Peyer's patch (tissue), 4 donors: ENCODE measurements at regions not wholly inside any gene's neighbourhood (a gene's known extent, or its start where the extent isn't known, plus 50 kb on each side); places are given as distances from the start of the nearest gene placed in this dataset.
A peak's percentile ranks its signal among the peaks of the same experiment; 100 is the strongest.

Source experiments
- DNase-seq, 3 donors: peaks; one replicate each; pipeline ENCODE4 v3.0.0-alpha.2; 2017 to 2019
- H3K27ac ChIP-seq, 4 donors: fragments of 200-600 bp; sonication (generic); one replicate each; pipeline ENCODE4 v1.5.1; 2016 to 2019
- H3K27me3 ChIP-seq, 2 donors: fragments of 200-600 bp; sonication (generic); one replicate each; pipeline ENCODE4 v1.5.1; 2019
- H3K36me3 ChIP-seq, 3 donors: fragments of 200-600 bp; sonication (generic); one replicate each; pipeline ENCODE4 v1.5.1; 2016 to 2019
- H3K4me1 ChIP-seq, 4 donors: fragments of 200-600 bp; sonication (generic); one replicate each; pipeline ENCODE4 v1.5.1; 2016 to 2019
- H3K4me3 ChIP-seq, 4 donors: fragments of 200-600 bp; sonication (generic); 1 replicate in 3 of 4; 2 replicates in 1 of 4; pipeline ENCODE4 v1.5.1; 2016 to 2019; ENCODE audit warnings: mild to moderate bottlenecking in 1 of 4
- H3K9me3 ChIP-seq, 4 donors: fragments of 200-600 bp; sonication (generic); one replicate each; pipeline ENCODE4 v1.5.1; 2016 to 2019; ENCODE audit warnings: mild to moderate bottlenecking in 1 of 4
- POLR2A ChIP-seq, 2 donors: fragments of 450-650 bp; IDR thresholded peaks; one replicate each; pipeline ENCODE4 v1.5.1; 2017; ENCODE audit warnings: antibody characterized with exemption in 2 of 2, mild to moderate bottlenecking in 2 of 2, moderate library complexity in 2 of 2
- TF ChIP-seq, protein P1 (sequence below), 6 experiments: fragments of 450-650 bp in 4 of 6; fragments of 200-600 bp in 2 of 6; sonication (generic) in 1 of 6; IDR thresholded peaks; one replicate each; pipeline ENCODE4 v1.5.1; 2017 to 2019; ENCODE audit warnings: antibody characterized with exemption in 6 of 6, mild to moderate bottlenecking in 3 of 6, moderate library complexity in 1 of 6

DNA sequence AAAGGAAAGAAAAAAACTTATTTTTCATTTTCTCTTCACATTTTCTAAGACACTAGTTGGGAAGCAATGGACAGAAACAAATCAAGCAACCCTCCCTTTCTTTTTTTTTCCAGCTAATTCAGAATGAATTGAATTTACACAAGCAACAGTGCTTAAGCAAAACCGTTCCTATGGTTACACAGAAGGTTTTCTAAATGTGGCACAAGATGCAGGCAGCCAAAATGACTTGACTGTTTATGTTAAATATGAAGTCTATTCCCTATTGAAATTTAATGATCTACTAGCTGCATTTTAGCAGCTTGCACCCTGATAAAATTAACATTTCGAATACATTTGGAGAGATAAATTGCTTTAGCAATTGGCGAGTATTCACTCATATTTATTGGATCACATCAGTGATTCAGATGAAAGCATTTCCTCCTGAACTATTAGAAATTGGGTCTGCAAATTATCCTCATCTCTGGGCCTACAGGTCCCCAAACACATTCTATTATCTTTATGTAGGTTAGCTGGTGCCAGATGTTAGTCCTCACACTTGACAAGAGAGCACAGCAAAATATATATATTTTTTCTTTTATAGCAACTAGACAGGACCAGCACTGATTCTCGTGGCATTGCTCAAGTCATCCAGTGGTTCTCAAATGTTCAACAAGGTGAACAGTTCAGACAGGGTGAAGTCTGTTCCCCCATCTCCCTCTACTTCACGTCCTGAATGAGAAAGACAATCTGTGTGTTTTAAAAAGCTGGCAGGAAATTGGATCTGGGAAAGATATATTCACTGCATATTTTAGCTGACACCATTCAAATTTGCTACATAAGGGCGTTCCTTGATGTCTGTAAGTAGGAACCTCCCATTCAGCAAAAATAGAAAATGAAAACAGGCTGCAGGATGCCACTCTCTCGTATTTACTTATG, 463.6 kb upstream of the KCNMB2 start:
- Histone ChIP-seq H3K9me3 (no peaks in the 10 kb centered on the region), H3K27me3 (no peaks in the 10 kb centered on the region), H3K27ac (no peak overlapping the region), H3K4me3 (no peak overlapping the region), H3K36me3 (no peaks in the 10 kb centered on the region), H3K4me1 (no peaks in the 10 kb centered on the region)
- DNase-seq, result no peak
- TF ChIP-seq POLR2A (IDR thresholded peaks at IDR 0.05), result no peak
- TF ChIP-seq, protein P1, sequence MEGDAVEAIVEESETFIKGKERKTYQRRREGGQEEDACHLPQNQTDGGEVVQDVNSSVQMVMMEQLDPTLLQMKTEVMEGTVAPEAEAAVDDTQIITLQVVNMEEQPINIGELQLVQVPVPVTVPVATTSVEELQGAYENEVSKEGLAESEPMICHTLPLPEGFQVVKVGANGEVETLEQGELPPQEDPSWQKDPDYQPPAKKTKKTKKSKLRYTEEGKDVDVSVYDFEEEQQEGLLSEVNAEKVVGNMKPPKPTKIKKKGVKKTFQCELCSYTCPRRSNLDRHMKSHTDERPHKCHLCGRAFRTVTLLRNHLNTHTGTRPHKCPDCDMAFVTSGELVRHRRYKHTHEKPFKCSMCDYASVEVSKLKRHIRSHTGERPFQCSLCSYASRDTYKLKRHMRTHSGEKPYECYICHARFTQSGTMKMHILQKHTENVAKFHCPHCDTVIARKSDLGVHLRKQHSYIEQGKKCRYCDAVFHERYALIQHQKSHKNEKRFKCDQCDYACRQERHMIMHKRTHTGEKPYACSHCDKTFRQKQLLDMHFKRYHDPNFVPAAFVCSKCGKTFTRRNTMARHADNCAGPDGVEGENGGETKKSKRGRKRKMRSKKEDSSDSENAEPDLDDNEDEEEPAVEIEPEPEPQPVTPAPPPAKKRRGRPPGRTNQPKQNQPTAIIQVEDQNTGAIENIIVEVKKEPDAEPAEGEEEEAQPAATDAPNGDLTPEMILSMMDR (IDR thresholded peaks at IDR 0.05), result no peak

DNA sequence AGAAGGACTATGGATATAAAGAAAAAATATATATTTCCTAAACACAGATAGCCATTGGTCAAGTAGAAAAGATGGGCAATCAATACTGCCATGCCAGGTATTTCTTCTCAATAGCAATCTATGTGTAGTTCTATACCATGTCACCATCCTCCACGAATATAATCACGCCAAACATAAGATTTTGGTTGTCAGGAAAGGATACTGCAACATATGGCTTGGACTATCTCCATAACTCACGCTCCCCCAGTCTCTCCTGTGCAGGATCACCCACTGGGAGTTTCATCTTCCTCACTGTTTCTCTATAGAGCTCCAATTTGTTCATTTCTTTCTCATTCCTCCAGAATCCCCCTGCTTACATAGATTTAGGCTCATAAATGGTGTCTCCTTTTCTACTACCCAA, 462.9 kb upstream of the KCNMB2 start:
- no peak overlapping the region for H3K4me3 ChIP-seq
- no peaks in the 10 kb centered on the region for H3K4me1 ChIP-seq
- H3K9me3 ChIP-seq, result no peaks in the 10 kb centered on the region
- no peak for DNase-seq
- no peaks in the 10 kb centered on the region for H3K27me3 ChIP-seq
- no peak for TF ChIP-seq POLR2A (IDR thresholded peaks at IDR 0.05)
- TF ChIP-seq, protein P1 (IDR thresholded peaks at IDR 0.05), result no peak
- no peaks in the 10 kb centered on the region for H3K36me3 ChIP-seq
- H3K27ac ChIP-seq, result no peak overlapping the region

DNA sequence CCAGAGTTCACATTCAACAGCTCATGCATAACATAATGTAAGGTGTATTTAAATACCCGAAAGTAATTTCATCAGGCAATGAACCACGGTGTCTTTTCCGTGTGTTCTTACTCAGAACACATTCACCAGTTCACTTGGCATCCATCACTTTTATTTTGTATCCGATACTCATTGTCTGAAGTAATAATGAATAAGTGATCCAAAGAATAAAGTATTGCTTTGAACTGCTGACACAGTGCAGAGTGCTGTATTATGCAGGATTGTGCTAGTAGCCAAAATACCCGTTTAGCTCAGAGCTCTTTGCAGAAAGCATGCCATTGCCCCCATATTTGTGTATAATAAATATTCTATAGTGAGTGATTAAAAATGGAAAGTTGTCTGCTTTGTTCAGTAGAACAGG, 460.9 kb upstream of the KCNMB2 start:
- Histone ChIP-seq H3K4me1 (no peaks in the 10 kb centered on the region), H3K36me3 (no peaks in the 10 kb centered on the region), H3K27me3 (no peaks in the 10 kb centered on the region), H3K27ac (no peak overlapping the region), H3K9me3 (no peaks in the 10 kb centered on the region), H3K4me3 (no peak overlapping the region)
- TF ChIP-seq POLR2A (IDR thresholded peaks at IDR 0.05), result no peak
- TF ChIP-seq, protein P1 (IDR thresholded peaks at IDR 0.05), result no peak
- DNase-seq, result no peak

DNA sequence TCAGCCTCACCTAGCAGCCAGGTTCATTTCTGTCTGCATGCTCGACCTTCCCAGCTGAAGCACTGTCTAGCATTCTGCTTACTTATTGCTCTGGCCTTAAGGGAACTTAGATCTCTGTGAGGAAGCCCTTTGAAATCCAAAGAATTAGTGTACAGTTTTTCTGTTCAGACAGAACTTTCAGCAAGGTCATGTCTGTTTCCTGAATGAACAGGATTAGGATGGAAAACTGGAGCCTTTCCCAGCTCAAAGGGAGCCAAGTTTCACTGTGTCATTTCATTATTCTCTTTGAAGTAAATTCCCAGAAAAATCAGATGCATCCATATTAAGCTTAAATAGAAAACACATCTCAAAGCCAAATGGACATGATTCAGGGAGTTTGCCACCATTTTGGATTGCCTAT, 457.3 kb upstream of the KCNMB2 start:
- DNase-seq, result no peak

DNA sequence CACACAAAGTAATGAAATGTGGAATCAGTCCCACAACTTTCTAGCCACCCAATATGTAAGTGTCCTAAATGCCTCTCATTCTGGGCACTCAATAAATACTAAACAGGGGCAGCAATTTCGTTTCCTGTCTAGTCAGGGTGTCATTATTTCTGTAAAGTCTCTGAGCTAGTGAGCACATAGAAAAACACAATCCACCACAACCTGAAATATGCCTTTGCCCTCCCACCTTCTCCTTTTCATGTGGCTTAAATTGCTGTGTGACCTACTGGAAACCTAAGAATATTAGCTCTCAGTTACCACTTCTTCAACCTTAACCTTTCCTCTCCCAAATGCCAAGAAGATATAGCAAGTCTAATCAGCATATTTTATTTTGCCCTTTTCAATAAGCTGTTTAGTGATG, 456.3 kb upstream of the KCNMB2 start:
- TF ChIP-seq, protein P1 (IDR thresholded peaks at IDR 0.05), result no peak
- TF ChIP-seq POLR2A (IDR thresholded peaks at IDR 0.05), result no peak
- no peaks in the 10 kb centered on the region for H3K27me3 ChIP-seq
- no peaks in the 10 kb centered on the region for H3K9me3 ChIP-seq
- no peak overlapping the region for H3K4me3 ChIP-seq
- no peaks in the 10 kb centered on the region for H3K36me3 ChIP-seq
- no peak overlapping the region for H3K27ac ChIP-seq
- no peak for DNase-seq
- H3K4me1 ChIP-seq, result peaks cover 0 to 20% (median 0%) of the 10 kb centered on the region in 4 donors

More for the DNA sequence above, 457.3 kb upstream of the KCNMB2 start:
- H3K27ac ChIP-seq, result peak overlapping the region in 1 of 4 donors; percentile 42
- no peak for TF ChIP-seq POLR2A (IDR thresholded peaks at IDR 0.05)
- H3K4me3 ChIP-seq, result no peak overlapping the region
- no peaks in the 10 kb centered on the region for H3K9me3 ChIP-seq
- no peaks in the 10 kb centered on the region for H3K36me3 ChIP-seq
- H3K27me3 ChIP-seq, result no peaks in the 10 kb centered on the region
- peaks cover 0 to 9% (median 0%) of the 10 kb centered on the region in 4 donors for H3K4me1 ChIP-seq

DNA sequence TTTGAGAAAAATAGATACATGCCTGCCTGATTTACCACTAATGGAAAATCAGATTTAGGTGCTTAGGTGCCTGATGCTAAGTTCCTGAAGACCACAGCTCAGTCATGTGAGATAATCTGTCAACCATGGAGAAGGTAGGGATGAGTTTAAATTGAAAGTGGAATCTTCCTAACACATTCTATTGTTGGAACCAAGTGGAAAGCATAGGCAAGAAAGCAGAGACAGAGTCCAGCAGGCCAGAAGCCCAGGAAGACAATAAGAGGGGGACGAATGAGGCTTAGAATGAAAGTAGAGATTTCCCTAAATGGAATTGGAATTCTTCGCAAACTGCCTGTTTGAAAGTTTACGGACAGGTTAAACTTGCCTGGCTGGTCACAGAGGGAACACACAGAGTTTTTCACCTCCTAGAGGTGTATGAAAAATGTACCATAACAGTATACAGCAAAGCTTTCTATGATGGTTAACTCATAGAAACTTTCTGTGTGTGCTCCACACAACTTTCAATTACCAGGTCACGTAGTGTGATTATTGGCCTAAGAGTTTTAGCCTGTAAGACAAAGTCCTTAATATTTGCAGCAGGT, 453.8 kb upstream of the KCNMB2 start:
- no peak for TF ChIP-seq POLR2A (IDR thresholded peaks at IDR 0.05)
- TF ChIP-seq, protein P1 (IDR thresholded peaks at IDR 0.05), result no peak
- Histone ChIP-seq H3K27ac (peak overlapping the region in 1 of 4 donors; percentile 14), H3K36me3 (no peaks in the 10 kb centered on the region), H3K27me3 (no peaks in the 10 kb centered on the region), H3K4me3 (no peak overlapping the region), H3K4me1 (peaks cover 0 to 32% (median 0%) of the 10 kb centered on the region in 4 donors), H3K9me3 (no peaks in the 10 kb centered on the region)
- DNase-seq, result no peak
